ENCODE measurements at regions not wholly inside any gene's neighbourhood (a gene's known extent, or its start where the extent isn't known, plus 50 kb on each side); places are given as distances from the start of the nearest gene placed in this dataset.

- DNase-seq (ENCODE audit: low read depth in 2 of 2): no peak
These were observed 1768.2 kb downstream of the SUCLG1 start for GRCh38 chr2:82690757-82691411.

- DNase-seq (ENCODE audit: low read depth in 2 of 2): no peak
These were observed 1783.9 kb downstream of the SUCLG1 start for GRCh38 chr2:82675186-82675585.

GRCh38 chr2:82674652-82675051, 1784.4 kb downstream of the SUCLG1 start:
- DNase-seq (ENCODE audit: low read depth in 2 of 2): no peak

GRCh38 chr2:82667491-82667890, 1791.6 kb downstream of the SUCLG1 start:
- no peak for DNase-seq (ENCODE audit: low read depth in 2 of 2)

- no peak for DNase-seq (ENCODE audit: low read depth in 2 of 2)
These were observed 1793.4 kb downstream of the SUCLG1 start for GRCh38 chr2:82665691-82666090.

GRCh38 chr2:82657106-82657505, 1802.0 kb downstream of the SUCLG1 start:
- DNase-seq (ENCODE audit: low read depth in 2 of 2): no peak

DNA sequence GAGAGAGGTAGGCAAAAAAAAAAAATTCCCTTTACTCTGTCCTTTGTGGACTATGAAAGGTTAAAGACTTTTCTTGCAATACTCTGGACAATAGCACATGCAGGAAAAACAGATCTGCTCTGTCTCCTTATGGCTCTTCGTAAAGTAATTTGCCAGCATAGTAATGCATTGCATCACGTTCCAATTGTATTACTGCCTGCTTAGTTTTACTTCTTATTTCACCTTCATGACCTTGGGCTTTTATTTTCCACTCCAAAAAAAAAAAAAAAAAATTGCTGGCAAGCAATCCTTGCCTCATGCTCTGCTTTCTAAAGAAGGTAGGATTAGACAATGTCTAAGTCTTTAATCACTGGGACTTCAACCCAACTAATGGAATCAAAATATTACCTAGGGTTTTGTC, 1802.7 kb downstream of the SUCLG1 start:
- no peak for DNase-seq (ENCODE audit: low read depth in 2 of 2)

DNA sequence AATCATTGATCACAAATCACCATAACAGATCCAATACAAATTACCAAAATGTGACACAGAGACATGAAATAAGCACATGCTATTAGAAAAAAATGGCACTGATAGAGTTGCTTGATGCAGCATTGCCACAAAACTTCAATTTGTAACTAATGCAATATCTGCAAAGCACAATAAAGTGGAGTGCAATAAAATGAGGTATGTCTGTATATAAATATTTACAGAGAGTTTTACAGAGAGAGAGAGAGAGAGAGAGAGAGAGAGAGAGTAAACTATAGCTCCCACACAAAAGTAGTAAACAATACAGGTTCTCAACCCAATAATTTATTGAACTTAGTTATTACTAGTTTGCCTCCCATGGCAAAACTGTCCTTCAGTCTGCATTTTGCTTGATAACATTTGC, 1807.0 kb downstream of the SUCLG1 start:
- no peak for DNase-seq (ENCODE audit: low read depth in 2 of 2)

GRCh38 chr2:82650038-82650437, 1809.0 kb downstream of the SUCLG1 start:
- DNase-seq (ENCODE audit: low read depth in 2 of 2): no peak

DNA sequence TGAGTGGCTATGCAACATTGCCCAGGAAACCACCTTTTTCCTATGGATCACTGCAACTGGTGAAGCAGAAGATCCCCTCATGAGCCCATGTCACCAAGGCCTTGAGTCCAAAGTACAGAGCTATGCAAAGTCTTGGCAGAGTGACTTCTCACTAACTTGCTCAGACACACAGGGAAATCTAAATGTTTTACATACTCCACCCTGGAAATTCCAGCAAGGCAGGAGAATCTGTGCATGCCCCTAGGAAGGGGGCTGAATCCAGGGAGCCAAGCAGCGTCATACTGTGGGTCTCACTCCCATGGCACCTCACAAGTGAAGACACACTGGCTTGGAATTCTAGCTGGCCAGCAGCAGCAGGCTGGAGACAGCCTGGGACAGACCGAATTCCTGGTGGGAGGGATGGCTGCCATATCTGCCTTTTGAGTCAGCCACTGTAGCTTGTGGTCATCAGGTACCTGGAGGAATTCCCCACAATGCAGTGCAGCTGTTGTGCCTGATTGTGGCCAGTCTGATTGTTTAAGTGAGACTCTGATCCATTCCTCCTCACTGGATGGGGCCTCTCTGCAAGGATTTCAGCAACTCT, 1817.4 kb downstream of the SUCLG1 start:
- no peak for DNase-seq (ENCODE audit: low read depth in 2 of 2)

DNA sequence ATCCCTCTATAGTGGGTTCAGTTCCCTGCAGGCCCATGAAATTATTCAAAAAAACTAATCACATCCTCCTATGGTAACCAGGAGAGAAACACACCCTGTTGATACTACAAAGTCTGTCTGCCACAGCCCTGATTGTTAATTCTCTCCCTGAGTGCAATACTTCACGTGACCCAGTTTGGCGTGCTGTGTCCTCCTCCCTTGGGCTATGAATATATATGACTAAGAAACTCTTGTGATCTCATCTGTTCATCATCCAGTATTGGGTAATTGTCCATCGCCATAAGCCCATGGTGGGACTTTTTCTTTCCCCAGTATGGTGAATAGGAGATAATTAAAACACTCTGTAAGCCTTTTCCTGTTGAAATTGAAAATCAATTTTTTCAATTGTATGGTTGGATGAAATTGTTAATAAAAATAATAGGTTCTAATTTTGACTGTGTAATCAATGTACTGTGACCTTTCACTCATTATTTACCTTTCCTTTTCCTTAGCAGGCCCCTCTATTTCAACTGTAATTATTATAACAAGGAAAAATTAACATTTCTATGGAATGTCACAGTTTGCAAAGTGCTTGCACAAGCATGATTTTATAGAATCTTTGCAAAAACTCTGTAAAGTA, 1822.6 kb downstream of the SUCLG1 start:
- DNase-seq (ENCODE audit: low read depth in 2 of 2): no peak

DNA sequence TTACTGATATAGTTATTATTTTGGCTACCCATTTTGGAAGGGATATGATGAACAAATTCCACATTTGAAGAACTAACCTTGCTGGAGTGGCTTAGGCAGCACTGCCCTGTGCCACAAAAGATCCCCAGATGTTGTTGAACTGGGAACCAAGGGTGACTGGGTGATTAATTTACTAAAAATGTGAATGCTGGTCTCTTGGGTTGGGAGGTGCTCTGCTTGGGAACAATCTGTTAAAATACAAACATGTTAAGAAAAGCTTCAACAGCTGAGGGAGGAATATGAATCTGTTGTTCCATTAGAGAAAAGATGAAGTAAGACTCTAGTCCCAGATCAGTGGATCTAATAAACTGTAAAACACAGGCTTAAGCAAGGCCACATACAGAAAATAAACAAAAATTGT, 1860.1 kb downstream of the SUCLG1 start:
- DNase-seq (ENCODE audit: low read depth in 2 of 2): no peak

GRCh38 chr2:82596581-82596980, 1862.5 kb downstream of the SUCLG1 start:
- DNase-seq (ENCODE audit: low read depth in 2 of 2): no peak

GRCh38 chr2:82591718-82592117, 1867.4 kb downstream of the SUCLG1 start:
- no peak for DNase-seq (ENCODE audit: low read depth in 2 of 2)

DNA sequence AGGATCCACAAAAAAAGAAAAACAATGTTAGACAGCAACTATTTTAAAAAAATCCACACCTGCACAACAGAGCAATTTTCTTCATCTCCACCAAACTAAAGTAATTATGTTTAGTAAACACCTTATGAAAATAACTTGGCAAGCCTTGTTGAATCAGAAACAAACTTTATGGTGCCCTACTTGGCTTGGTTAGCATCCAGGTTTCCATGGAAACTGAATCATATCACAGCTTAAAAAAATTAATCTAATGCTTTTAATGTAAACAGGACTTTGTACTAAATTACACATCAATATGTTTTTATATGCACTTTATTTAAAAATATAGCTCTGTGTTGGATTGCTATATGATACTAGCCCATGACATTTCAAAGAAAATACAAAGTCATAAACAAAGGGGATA, 1882.4 kb downstream of the SUCLG1 start:
- no peak for DNase-seq (ENCODE audit: low read depth in 2 of 2)

DNA sequence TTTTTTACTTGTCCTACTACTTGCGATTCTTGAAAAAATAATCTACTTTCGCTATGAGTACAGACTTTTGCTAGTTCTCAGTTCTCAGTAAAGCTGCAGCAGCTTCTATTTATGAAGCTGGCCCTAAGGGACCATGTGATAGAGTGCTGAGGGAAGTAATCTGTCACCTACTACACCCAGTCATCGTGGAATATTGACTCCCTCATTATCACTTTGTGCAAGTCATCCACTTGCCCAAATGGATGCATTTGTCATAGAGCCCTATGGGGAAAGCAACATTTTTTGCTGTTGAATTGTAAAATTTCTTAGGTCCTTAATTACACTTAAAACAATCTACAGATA, 1919.8 kb downstream of the SUCLG1 start:
- no peak for DNase-seq (ENCODE audit: low read depth in 2 of 2)

DNA sequence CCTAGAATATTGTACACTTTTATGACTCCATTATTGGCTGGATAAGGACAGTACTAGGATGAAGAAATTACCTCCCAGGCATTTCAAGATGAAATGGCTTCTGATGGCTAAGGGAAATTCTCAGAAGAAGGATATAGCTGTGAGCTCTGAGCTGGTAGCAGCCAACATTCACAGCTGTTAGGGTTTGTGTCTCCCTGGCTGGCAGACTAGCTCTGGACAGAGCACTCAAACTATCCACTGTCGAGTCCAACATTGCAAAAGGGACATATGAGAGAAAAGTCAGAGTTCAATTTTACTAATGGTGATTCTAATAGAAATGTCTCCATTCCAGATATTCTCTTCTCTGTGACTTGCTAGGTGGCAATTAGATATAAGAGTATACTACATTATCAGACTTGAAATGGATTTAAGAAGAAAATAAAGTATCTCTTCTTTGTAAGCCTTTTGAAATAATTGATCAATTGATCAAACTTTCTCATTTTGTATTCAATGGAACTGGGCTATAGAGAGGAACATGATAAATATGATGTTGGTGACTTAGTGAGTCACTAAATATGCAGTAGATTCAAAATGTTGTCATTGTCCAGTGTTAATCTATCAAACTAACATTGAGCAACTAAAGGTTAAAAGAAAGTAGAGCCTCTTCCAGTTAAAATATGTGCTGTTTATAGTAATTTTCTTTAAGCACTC, 1920.3 kb downstream of the SUCLG1 start:
- no peak for DNase-seq (ENCODE audit: low read depth in 2 of 2)

DNA sequence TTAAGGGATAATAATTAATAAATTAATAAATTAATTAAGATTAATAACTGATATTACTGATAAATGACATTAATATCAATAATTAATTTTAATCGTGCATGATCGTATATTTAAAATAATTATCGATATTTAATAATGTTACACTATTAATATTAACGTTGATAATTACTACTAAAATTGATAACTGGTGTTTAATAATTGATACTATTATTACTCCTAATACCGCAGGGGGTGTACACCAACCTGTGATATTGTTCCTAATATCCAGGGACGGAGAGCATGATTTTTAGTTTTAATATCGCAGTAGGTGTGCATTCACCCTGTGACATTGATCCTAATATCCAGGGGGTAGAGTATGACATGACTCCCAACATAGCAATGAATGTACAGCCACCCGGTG, 1930.8 kb downstream of the SUCLG1 start:
- no peak for DNase-seq (ENCODE audit: low read depth in 2 of 2)

DNA sequence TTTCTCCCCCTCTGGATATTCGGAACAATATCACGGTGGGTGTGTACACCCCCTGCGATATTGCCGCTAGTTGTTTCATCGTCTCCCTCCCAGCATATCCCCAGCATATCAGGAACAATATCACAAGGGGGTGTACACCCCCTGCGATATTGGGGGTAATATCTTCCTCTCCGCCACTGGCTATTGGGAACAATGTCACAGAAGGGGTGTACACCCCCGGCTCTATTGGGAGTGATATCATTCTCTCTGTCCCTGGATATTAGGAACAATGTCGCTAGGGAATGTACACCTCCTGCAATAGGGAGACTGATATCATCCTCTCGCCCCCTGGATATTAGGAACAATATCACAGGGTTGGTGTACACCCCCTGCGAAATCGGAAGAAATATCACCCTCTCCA, 1932.0 kb downstream of the SUCLG1 start:
- DNase-seq (ENCODE audit: low read depth in 2 of 2): no peak

DNA sequence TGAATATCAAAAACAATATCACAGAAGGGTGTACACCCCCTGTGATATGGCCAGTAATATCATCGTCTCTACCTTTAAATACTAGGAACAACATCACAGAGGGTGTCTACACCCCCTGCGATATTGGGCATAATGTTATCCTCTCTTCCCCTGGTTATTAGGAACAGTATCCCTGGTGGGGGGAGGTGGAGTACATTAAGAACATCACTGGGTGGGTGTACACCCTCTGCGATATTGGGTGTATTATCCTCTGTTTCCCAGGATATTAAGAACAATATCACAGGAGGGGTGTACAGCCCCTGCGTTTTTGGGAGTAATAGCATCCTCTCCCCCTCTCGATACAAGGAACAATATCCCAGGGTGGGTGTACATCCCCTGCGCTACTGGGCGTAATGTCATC, 1932.8 kb downstream of the SUCLG1 start:
- no peak for DNase-seq (ENCODE audit: low read depth in 2 of 2)

DNA sequence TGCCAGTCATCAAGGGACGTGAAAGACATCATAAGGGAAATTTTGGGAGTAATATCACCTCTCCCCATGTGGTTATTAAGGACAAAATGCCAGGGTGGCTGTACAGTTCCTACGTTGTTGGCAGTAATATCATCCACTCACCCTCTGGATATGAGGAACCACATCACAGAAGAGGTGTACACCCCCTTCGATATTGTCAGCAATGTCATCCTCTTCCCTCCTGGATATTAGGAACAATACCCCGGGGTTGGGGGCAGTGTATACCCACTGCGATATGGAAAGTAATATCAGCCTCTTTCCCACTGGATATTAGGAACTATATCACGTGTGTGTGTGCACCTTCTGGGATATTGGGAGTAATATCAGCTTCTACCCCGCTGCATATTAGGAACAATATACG, 1933.3 kb downstream of the SUCLG1 start:
- no peak for DNase-seq (ENCODE audit: low read depth in 2 of 2)

- no peak for DNase-seq (ENCODE audit: low read depth in 2 of 2)
These were observed 1934.3 kb downstream of the SUCLG1 start for GRCh38 chr2:82524826-82525225.

- no peak for DNase-seq (ENCODE audit: low read depth in 2 of 2)
These were observed 1947.2 kb downstream of the SUCLG1 start for GRCh38 chr2:82511894-82512293.

Measured in stimulated activated CD8-positive, alpha-beta memory T cell treated with anti-CD3 and anti-CD28 coated beads, Interleukin-7, amount 100 ng/mL, for 4 hours (primary cell).